ENCODE measurements at regions not wholly inside any gene's neighbourhood (a gene's known extent, or its start where the extent isn't known, plus 50 kb on each side); places are given as distances from the start of the nearest gene placed in this dataset.

- H3K4me3 ChIP-seq (ENCODE audit: low read depth, low read length), result no peak overlapping the region
- TF ChIP-seq CTCF (IDR thresholded peaks at IDR 0.05; ENCODE audit: control insufficient read depth, extremely low read depth, insufficient read depth), result no peak
- DNase-seq (ENCODE audit: low read depth), result no peak
These were observed 326.1 kb downstream of the BCL11B start for GRCh38 chr14:98945611-98946570.

- TF ChIP-seq CTCF (IDR thresholded peaks at IDR 0.05; ENCODE audit: control insufficient read depth, extremely low read depth, insufficient read depth), result no peak
- H3K4me3 ChIP-seq (ENCODE audit: low read depth, low read length), result no peak overlapping the region
- no peak for DNase-seq (ENCODE audit: low read depth)
These were observed 325.1 kb downstream of the BCL11B start for GRCh38 chr14:98946940-98947339.

GRCh38 chr14:98947911-98948595 is 323.9 kb downstream of the BCL11B start:
- no peak for DNase-seq (ENCODE audit: low read depth)
- H3K4me3 ChIP-seq (ENCODE audit: low read depth, low read length), result no peak overlapping the region
- no peak for TF ChIP-seq CTCF (IDR thresholded peaks at IDR 0.05; ENCODE audit: control insufficient read depth, extremely low read depth, insufficient read depth)

GRCh38 chr14:98949051-98949450 is 322.9 kb downstream of the BCL11B start:
- DNase-seq (ENCODE audit: low read depth), result no peak
- no peak for TF ChIP-seq CTCF (IDR thresholded peaks at IDR 0.05; ENCODE audit: control insufficient read depth, extremely low read depth, insufficient read depth)
- H3K4me3 ChIP-seq (ENCODE audit: low read depth, low read length), result no peak overlapping the region

GRCh38 chr14:98949481-98950135 is 322.4 kb downstream of the BCL11B start:
- no peak overlapping the region for H3K4me3 ChIP-seq (ENCODE audit: low read depth, low read length)
- DNase-seq (ENCODE audit: low read depth), result no peak
- TF ChIP-seq CTCF (IDR thresholded peaks at IDR 0.05; ENCODE audit: control insufficient read depth, extremely low read depth, insufficient read depth), result no peak

- H3K4me3 ChIP-seq (ENCODE audit: low read depth, low read length), result no peak overlapping the region
- DNase-seq (ENCODE audit: low read depth), result no peak
These were observed 321.6 kb downstream of the BCL11B start for GRCh38 chr14:98950353-98950895.

More at GRCh38 chr14:98950353-98950895, 321.6 kb downstream of the BCL11B start:
- TF ChIP-seq CTCF (IDR thresholded peaks at IDR 0.05; ENCODE audit: control insufficient read depth, extremely low read depth, insufficient read depth), result no peak

All from LNCaP clone FGC (cell line).